GM12874 (cell line): ENCODE measurements at regions not wholly inside any gene's neighbourhood (a gene's known extent, or its start where the extent isn't known, plus 50 kb on each side); places are given as distances from the start of the nearest gene placed in this dataset.

Experiments used
- TF ChIP-seq, protein P1 (sequence below): IDR thresholded peaks from 2 replicates; pipeline ENCODE4 v1.5.1; 2011; ENCODE audit warnings: low read depth, mild to moderate bottlenecking, control low read depth, low read length, moderate library complexity; ENCODE audit not compliant: insufficient read depth

DNA sequence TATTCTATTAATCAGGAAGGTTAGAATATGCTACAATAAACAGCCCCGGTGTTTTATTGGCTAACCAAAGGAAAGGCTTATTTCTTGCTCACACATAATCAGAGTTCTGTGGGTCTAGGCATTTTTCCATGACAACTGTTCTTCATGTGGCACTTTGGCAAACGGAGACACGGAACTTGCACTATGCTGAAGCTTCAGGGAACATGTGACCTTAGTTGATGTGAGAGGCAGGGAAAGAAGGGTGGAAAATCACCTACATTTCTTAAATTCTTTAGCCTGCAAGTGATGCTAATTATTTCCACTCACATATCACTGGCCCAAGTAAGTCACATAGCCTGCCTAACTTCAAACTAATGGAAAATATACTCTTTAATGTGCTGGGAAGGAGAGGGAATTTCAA lies 344.6 kb downstream of the SV2B start:
- TF ChIP-seq, protein P1, sequence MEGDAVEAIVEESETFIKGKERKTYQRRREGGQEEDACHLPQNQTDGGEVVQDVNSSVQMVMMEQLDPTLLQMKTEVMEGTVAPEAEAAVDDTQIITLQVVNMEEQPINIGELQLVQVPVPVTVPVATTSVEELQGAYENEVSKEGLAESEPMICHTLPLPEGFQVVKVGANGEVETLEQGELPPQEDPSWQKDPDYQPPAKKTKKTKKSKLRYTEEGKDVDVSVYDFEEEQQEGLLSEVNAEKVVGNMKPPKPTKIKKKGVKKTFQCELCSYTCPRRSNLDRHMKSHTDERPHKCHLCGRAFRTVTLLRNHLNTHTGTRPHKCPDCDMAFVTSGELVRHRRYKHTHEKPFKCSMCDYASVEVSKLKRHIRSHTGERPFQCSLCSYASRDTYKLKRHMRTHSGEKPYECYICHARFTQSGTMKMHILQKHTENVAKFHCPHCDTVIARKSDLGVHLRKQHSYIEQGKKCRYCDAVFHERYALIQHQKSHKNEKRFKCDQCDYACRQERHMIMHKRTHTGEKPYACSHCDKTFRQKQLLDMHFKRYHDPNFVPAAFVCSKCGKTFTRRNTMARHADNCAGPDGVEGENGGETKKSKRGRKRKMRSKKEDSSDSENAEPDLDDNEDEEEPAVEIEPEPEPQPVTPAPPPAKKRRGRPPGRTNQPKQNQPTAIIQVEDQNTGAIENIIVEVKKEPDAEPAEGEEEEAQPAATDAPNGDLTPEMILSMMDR = no peak

DNA sequence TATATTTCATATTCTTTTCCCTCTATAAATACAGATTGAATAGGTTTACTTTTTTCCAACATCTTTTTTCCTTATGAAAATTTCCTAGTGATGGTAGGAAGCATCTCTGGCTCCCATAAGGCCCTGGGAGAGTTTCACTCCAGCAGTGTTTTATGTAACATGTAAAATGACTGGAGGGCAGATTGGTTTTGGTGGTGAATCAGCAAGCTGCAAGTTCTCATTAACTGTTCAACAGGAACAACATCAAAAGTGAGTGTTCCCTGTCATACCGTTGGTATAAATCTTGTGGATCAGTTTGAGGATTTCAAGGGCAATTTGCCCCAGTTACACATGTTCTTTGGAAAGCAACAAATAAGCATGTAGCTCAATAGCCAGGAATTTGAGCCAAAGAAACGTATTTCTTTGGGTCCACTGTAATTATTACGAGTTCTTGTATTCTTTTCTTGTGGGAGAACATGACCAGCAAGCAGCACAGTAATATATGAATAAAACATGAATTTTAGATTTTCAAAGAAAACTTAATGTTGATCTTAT lies 345.7 kb downstream of the SV2B start:
- TF ChIP-seq, protein P1 = no peak

- TF ChIP-seq, protein P1 = no peak
These were observed 348.1 kb downstream of the SV2B start for GRCh38 chr15:91447991-91448644.

DNA sequence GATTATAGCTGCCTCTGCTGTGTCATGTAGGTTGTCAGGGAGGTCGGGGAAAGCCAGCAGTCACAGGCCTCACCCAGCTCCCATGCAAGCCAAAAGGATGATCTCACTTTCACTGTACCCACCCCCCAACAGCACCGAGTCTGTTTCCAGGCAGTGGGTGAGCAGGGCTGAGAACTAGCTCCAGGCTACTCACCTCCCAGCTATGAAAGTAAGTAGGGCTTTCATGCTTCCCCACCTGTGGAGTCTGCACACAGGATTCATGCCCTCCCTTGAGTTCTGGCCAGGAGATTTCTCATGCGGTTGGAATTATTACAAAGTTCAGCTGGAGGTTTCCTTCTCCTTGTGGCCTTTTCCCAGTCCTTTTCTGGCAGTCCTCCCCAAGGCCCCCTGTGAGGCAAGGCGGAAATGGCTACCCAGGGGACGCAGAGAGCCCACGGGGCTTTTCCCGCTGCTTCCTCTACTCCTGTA lies 356.2 kb downstream of the SV2B start:
- TF ChIP-seq, protein P1 = no peak

DNA sequence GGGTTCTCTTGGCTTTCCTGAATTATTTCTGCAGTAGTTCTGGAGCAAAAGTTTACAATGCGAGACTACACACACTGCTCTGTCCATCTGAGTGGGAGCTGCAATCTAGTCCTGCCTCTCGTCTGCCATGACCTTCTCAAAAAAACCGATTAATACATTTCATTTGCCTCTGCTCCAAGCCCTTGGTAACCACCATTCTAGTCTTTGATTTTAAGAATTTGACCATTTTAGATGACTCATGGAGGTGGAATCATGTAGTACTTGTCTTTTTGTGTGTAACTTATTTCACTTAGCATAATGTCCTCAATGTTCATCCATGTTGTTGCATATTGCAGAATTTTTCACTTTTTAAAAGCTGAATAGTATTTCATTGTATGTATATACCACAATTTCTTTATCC lies 356.9 kb downstream of the SV2B start:
- TF ChIP-seq, protein P1 = no peak

DNA sequence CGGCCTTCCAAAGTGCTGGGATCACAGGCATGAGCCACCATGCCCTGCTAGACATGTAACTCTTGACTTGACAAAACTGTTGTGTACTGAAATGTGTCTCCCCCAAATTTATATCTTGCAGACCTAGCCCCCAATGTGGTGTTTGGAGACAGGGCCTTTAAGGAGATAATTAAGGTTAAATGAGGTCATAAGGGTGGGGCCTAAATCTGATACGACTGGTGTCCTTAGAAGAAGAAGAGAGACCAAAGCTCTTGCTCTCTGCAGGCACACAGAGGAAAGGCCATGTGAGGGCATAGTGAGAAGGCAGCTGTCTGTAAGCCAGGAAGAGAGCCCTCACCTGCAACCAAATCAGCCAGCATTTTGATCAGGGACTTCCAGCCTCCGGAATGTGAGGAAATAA lies 361.3 kb downstream of the SV2B start:
- TF ChIP-seq, protein P1 = no peak

GRCh38 chr15:91465086-91465485 lies 365.0 kb downstream of the SV2B start:
- TF ChIP-seq, protein P1 = no peak
